Type B pancreatic cell (in vitro differentiated cells): ENCODE measurements at regions not wholly inside any gene's neighbourhood (a gene's known extent, or its start where the extent isn't known, plus 50 kb on each side); places are given as distances from the start of the nearest gene placed in this dataset.

ENCODE experiments used
- DNase-seq: peaks from one replicate; pipeline ENCODE4 v3.0.0; 2021; ENCODE audit warnings: mixed read lengths; ENCODE audit not compliant: unreplicated experiment; ENCODE audit errors: extremely low spot score
- H3K27ac Mint-ChIP-seq: 2 replicates; pipeline ENCODE4 v1.8.0; 2021; ENCODE audit warnings: mild to moderate bottlenecking, mixed read lengths
- H3K27me3 Mint-ChIP-seq: 2 replicates; pipeline ENCODE4 v1.8.0; 2021; ENCODE audit warnings: mixed read lengths
- H3K36me3 Mint-ChIP-seq: 2 replicates; pipeline ENCODE4 v1.8.0; 2021; ENCODE audit warnings: mixed read lengths
- H3K4me1 Mint-ChIP-seq: one replicate; pipeline ENCODE4 v1.8.0; 2021; ENCODE audit warnings: mixed read lengths; ENCODE audit not compliant: unreplicated experiment
- H3K4me3 Mint-ChIP-seq: 2 replicates; pipeline ENCODE4 v1.8.0; 2021; ENCODE audit warnings: mild to moderate bottlenecking, mixed read lengths
- H3K9me3 Mint-ChIP-seq: 2 replicates; pipeline ENCODE4 v1.8.0; 2021; ENCODE audit warnings: mixed read lengths
- TF ChIP-seq, protein P1 (sequence below): fragments of 200-600 bp; sonication (generic); conservative IDR thresholded peaks from 2 replicates; pipeline ENCODE4 v1.5.0; 2021; ENCODE audit warnings: antibody characterized with exemption, mild to moderate bottlenecking

DNA sequence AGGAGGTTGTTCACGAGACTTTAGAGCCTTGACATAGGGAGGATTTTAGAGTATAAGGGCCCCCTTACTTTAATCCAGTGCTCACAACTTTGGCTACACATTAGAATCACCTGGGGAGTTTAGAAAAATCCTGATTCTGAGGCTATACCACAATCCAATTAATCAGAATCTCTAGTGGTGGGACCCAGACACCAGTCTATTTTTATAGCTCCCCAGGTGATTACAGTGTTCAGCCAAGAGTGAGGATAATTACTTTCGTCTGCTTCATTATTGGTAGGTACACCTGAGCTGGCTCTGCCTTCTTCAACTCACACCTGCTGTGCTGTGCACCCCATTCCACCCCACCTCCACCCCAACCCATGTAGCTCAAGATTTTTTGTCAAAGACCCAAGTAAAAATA lies 141.3 kb upstream of the EPB41L4A start:
- TF ChIP-seq, protein P1, sequence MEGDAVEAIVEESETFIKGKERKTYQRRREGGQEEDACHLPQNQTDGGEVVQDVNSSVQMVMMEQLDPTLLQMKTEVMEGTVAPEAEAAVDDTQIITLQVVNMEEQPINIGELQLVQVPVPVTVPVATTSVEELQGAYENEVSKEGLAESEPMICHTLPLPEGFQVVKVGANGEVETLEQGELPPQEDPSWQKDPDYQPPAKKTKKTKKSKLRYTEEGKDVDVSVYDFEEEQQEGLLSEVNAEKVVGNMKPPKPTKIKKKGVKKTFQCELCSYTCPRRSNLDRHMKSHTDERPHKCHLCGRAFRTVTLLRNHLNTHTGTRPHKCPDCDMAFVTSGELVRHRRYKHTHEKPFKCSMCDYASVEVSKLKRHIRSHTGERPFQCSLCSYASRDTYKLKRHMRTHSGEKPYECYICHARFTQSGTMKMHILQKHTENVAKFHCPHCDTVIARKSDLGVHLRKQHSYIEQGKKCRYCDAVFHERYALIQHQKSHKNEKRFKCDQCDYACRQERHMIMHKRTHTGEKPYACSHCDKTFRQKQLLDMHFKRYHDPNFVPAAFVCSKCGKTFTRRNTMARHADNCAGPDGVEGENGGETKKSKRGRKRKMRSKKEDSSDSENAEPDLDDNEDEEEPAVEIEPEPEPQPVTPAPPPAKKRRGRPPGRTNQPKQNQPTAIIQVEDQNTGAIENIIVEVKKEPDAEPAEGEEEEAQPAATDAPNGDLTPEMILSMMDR, result no peak
- no peak for DNase-seq
- Mint-ChIP-seq H3K36me3 (no peaks in the 10 kb centered on the region), H3K9me3 (peaks cover 5% of the 10 kb centered on the region), H3K27me3 (no peaks in the 10 kb centered on the region), H3K27ac (no peak overlapping the region), H3K4me1 (no peaks in the 10 kb centered on the region), H3K4me3 (no peak overlapping the region)

DNA sequence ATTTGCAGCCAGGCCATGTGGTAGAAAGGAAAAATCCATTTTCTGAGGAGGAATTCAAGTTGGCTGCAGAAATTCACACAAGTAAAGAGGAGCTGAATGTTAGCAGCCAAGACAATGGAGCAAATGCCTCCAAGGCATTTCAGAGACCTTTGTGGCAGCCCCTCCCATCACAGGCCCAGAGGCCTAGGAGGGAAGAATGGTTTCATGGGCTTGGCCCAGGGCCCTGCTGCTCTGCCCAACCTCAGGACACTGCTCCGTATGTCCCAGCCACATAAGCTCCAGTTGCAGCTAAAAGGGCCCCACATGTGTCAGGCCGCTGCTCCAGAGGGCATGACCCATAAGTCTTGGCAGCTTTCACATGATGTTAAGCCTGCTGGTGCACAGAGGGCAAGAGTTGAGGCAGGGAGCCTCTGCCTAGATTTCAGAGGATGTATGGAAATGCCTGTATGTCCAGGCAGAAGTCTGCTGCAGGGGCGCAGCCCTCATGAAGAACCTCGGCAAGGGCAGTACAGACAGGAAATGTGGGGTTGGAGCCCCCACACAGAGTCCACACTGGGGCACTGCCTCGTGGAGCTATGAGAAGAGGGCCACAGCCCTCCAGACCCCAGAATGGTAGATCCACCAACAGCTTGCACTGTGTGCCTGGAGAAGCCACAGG lies 144.2 kb upstream of the EPB41L4A start:
- no peak for DNase-seq
- no peak overlapping the region for H3K27ac Mint-ChIP-seq
- H3K4me1 Mint-ChIP-seq, result no peaks in the 10 kb centered on the region

DNA sequence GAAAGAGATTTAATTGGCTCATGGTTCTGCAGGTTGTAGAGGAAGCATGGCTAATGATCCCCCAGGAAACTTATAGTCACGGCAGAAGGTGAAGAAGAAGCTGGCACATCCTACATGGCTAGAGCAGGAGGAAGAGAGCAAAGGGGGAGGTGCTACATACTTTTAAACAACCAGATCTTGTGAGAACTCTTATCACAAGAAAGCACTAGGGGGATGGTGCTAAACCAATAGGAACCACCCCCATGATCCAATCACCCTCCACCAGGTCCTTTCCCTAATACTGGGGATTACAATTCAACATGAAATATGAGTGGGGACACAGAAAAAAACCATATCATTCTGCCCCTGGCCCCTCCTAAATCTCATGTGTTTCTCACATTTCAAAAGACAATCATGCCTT lies 147.2 kb upstream of the EPB41L4A start:
- H3K27ac Mint-ChIP-seq, result no peak overlapping the region
- H3K9me3 Mint-ChIP-seq, result peaks cover 5% of the 10 kb centered on the region
- no peaks in the 10 kb centered on the region for H3K36me3 Mint-ChIP-seq
- DNase-seq, result no peak
- TF ChIP-seq, protein P1, result no peak
- H3K4me3 Mint-ChIP-seq, result no peak overlapping the region
- no peaks in the 10 kb centered on the region for H3K27me3 Mint-ChIP-seq
- no peaks in the 10 kb centered on the region for H3K4me1 Mint-ChIP-seq

More for the DNA sequence above, 144.2 kb upstream of the EPB41L4A start:
- no peaks in the 10 kb centered on the region for H3K27me3 Mint-ChIP-seq
- peaks cover 5% of the 10 kb centered on the region for H3K9me3 Mint-ChIP-seq
- no peak overlapping the region for H3K4me3 Mint-ChIP-seq
- TF ChIP-seq, protein P1, result no peak
- no peaks in the 10 kb centered on the region for H3K36me3 Mint-ChIP-seq

DNA sequence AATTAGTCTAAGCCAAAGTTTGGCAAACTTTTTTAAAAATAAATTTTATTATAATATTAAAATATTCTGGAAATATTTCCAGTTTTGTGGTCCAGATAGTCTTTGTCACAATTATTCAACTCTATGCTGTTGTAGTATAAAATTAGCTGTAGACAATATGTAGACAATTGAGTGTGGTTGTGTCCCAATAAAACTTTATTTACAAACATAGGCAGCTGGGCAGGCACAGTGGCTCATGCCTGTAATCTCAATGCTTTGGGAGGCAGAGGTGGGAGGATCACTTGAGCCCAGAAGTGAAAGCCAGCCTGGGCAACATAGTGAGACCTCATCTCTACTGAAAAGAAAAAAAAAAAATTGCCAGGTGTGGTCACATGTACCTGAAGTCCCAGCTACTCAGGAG lies 150.5 kb upstream of the EPB41L4A start:
- Mint-ChIP-seq H3K4me3 (no peak overlapping the region), H3K4me1 (no peaks in the 10 kb centered on the region), H3K9me3 (no peaks in the 10 kb centered on the region), H3K36me3 (no peaks in the 10 kb centered on the region), H3K27me3 (no peaks in the 10 kb centered on the region), H3K27ac (no peak overlapping the region)
- no peak for DNase-seq
- TF ChIP-seq, protein P1, result no peak

DNA sequence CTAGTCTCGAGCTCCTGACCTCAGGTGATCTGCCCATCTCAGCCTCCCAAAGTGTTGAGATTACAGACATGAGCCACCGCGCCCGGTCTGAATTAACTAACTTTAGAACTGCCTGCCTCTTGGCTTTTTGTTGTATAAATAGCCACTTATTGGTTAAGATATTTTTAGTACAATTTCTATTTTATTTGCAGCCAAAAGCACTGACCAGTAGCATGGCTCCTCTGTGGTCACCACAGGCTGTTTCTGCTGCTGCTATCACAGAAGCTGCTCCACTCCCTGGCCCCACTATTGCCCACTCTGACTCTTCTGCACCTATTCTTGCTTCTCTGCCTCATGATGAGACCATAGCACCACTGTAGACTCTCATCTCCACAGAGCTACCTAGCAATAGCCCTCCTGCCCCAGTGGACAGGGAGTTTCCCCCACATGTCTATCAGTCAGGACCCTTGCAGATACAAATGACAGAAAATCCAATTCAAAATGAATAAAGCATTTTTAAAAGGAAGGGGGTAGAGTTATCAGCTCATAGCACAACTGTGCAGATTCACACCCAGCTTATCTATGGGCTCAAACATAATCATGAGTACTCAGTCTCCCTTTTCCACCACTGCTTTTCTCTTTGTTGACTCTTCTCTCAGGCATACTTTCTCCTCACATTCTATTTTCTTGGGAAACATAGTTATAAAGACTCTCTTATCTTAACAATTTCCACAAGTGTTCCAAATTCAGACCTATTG lies 151.8 kb upstream of the EPB41L4A start:
- Mint-ChIP-seq H3K4me3 (no peak overlapping the region), H3K9me3 (no peaks in the 10 kb centered on the region), H3K27me3 (no peaks in the 10 kb centered on the region), H3K36me3 (no peaks in the 10 kb centered on the region), H3K4me1 (no peaks in the 10 kb centered on the region), H3K27ac (no peak overlapping the region)
- TF ChIP-seq, protein P1, result no peak
- DNase-seq, result no peak
